ENCODE measurements at regions not wholly inside any gene's neighbourhood (a gene's known extent, or its start where the extent isn't known, plus 50 kb on each side); places are given as distances from the start of the nearest gene placed in this dataset.
"Not testable (repeated sequence)": the region's sequence is repeated elsewhere in the genome, so short reads cannot be mapped to it uniquely, and the experiment has no call there.

DNA sequence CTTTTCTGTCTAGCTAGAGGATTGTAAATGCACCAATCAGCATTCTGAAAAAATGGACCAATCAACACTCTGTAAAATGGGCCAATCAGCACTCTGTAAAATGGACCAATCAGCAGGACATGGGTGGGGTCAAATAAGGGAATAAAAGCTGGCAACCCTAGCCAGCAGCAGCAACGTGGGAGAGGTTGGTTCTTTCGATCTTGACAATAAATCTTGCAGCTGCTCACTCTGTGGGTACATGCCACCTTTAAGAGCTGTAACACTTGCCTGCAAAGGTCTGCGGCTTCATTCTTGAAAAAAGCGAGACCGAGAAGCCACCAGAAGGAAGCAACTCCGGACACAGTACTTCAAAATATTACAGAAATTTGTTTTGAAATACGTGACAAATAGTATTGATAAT lies 424.6 kb upstream of the CDH9 start:
- Histone ChIP-seq H3K27ac (replicated peaks) (no peak overlapping the region), H3K4me1 (no peaks in the 10 kb centered on the region), H3K9me3 (replicated peaks) (peaks cover 21% of the 10 kb centered on the region), H3K27me3 (ENCODE audit: low read depth) (no peaks in the 10 kb centered on the region), H3K4me3 (no peak overlapping the region), H3K36me3 (no peaks in the 10 kb centered on the region)
- TF ChIP-seq, protein P1, sequence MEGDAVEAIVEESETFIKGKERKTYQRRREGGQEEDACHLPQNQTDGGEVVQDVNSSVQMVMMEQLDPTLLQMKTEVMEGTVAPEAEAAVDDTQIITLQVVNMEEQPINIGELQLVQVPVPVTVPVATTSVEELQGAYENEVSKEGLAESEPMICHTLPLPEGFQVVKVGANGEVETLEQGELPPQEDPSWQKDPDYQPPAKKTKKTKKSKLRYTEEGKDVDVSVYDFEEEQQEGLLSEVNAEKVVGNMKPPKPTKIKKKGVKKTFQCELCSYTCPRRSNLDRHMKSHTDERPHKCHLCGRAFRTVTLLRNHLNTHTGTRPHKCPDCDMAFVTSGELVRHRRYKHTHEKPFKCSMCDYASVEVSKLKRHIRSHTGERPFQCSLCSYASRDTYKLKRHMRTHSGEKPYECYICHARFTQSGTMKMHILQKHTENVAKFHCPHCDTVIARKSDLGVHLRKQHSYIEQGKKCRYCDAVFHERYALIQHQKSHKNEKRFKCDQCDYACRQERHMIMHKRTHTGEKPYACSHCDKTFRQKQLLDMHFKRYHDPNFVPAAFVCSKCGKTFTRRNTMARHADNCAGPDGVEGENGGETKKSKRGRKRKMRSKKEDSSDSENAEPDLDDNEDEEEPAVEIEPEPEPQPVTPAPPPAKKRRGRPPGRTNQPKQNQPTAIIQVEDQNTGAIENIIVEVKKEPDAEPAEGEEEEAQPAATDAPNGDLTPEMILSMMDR (IDR thresholded peaks at IDR 0.05; ENCODE audit: borderline replicate concordance): no peak
- DNase-seq: no peak
- intact Hi-C loops (cut with micrococcal nuclease): no loop called here

DNA sequence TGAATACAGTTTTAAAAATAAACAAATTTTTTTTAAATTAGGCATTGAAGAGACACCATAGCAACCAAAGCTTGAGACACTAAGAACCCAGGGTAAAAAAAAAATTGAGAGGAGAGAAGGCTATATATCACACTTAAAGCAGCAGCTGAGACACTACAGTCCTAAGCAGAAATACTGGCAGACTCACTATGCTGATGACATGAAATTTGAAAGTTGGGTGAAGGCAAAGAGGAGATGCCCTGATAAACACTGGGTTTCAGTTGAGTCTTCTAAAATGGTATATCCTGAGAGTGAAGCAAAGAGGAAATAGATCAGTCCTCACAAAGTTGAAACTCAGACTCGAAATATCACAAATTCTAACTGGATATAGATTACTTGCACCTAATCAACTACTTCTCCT lies 419.9 kb upstream of the CDH9 start:
- H3K4me3 ChIP-seq: no peak overlapping the region
- no peaks in the 10 kb centered on the region for H3K4me1 ChIP-seq
- H3K9me3 ChIP-seq (replicated peaks): peaks cover 6% of the 10 kb centered on the region
- no peaks in the 10 kb centered on the region for H3K27me3 ChIP-seq (ENCODE audit: low read depth)
- H3K36me3 ChIP-seq: no peaks in the 10 kb centered on the region
- no peak overlapping the region for H3K27ac ChIP-seq (replicated peaks)
- intact Hi-C loops (cut with micrococcal nuclease): no loop called here
- TF ChIP-seq, protein P1 (IDR thresholded peaks at IDR 0.05; ENCODE audit: borderline replicate concordance): no peak
- DNase-seq: no peak

DNA sequence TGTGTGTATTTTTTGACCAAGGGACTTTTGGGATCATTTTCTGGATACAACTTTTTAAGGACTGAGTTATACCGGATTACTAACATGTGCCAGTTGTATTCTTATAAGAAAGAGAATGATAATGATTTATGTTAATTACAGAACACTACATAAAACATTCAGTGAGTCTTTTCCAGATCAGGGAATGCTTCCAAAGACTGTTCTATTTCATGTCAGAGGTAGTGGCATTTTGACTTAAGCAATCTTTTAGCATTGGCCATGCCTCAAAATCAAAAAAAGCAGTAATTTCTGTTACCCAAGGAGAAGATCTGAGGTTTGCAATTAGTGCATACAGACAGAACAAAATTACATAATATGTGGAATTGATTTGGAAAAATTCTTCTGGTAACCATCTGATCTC lies 413.0 kb upstream of the CDH9 start:
- intact Hi-C loops (cut with micrococcal nuclease): no loop called here
- TF ChIP-seq, protein P1 (IDR thresholded peaks at IDR 0.05; ENCODE audit: borderline replicate concordance): no peak
- Histone ChIP-seq H3K27ac (replicated peaks) (no peak overlapping the region), H3K4me3 (no peak overlapping the region), H3K27me3 (ENCODE audit: low read depth) (no peaks in the 10 kb centered on the region), H3K4me1 (no peaks in the 10 kb centered on the region), H3K9me3 (replicated peaks) (peaks cover 14% of the 10 kb centered on the region), H3K36me3 (no peaks in the 10 kb centered on the region)
- no peak for DNase-seq

DNA sequence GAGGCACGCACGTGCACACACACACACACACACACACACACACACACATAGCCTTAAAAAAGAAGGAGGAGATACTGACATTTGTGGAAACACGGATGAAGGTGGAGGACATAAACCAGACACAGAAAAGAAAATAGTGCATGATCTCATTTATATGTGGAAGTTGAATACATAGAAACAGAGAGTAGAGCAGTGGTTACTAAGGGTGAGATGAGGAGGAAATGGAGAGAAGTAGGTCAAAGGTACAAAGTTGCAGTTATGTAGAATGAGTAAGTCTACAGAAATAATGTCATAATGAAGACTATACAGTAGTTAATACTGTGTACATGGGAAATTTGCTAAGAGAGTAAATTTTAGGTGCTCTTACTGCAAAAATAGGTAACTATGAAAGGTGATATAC lies 412.2 kb upstream of the CDH9 start:
- DNase-seq: no peak
- Histone ChIP-seq H3K4me1 (no peaks in the 10 kb centered on the region), H3K27me3 (ENCODE audit: low read depth) (no peaks in the 10 kb centered on the region), H3K27ac (replicated peaks) (no peak overlapping the region), H3K4me3 (no peak overlapping the region), H3K9me3 (replicated peaks) (peaks cover 14% of the 10 kb centered on the region), H3K36me3 (no peaks in the 10 kb centered on the region)
- TF ChIP-seq, protein P1 (IDR thresholded peaks at IDR 0.05; ENCODE audit: borderline replicate concordance): no peak
- intact Hi-C loops (cut with micrococcal nuclease): no loop called here

DNA sequence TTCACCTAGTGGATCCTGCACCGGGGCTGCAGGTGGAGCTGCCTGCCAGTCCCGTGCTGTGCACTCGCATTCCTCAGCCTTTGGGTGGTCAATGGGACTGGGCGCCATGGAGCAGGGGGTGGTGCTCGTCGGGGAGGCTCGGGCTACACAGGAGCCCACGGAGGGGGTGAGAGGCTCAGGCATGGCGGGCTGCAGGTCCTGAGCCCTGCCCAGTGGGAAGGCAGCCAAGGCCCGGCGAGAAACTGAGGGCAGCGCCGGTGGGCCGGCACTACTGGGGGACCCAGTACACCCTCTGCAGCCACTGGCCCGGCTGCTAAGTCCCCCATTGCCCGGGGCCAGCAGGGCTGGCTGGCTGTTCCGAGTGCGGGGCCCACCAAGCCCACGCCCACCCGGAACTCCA lies 401.0 kb upstream of the CDH9 start:
- intact Hi-C loops (cut with micrococcal nuclease); H3K4me3 ChIP-seq; H3K9me3 ChIP-seq (replicated peaks); H3K27ac ChIP-seq (replicated peaks); H3K4me1 ChIP-seq; DNase-seq; H3K27me3 ChIP-seq (ENCODE audit: low read depth); H3K36me3 ChIP-seq: not testable (repeated sequence)

DNA sequence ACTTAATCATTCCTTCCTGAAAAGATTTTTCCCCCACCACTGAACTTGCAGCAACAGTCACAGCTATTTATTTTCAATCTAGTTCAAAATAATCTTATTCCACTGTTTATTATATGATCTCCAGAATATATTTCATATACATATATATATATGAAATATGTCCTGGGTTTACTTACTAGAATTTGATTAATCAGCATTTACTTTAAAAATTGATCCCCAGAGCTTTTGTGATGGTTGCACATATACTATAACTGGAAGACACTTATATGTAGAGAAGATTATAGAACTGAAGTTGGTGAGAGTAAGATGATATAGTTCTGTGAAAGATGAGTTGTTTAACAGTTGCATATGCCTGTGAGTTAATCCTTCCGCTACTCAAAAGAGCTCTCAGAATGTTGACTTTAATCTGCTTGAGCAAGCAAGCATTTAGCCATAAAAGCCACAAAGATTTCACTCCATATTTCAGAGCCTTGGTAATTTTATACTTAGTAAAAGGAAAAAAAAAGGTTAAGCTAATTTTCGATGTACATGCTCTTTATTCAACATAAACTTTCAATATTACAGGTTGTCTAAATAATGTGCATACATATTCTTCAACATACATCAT lies 399.3 kb upstream of the CDH9 start:
- Histone ChIP-seq H3K9me3 (replicated peaks) (no peaks in the 10 kb centered on the region), H3K27me3 (ENCODE audit: low read depth) (no peaks in the 10 kb centered on the region), H3K36me3 (no peaks in the 10 kb centered on the region), H3K27ac (replicated peaks) (no peak overlapping the region), H3K4me3 (no peak overlapping the region), H3K4me1 (no peaks in the 10 kb centered on the region)
- TF ChIP-seq, protein P1 (IDR thresholded peaks at IDR 0.05; ENCODE audit: borderline replicate concordance): no peak
- intact Hi-C loops (cut with micrococcal nuclease): no loop called here
- DNase-seq: no peak

Data from left ventricle myocardium inferior (tissue), 1 donor.